Thoracic aorta (tissue), 2 donors: ENCODE measurements at regions not wholly inside any gene's neighbourhood (a gene's known extent, or its start where the extent isn't known, plus 50 kb on each side); places are given as distances from the start of the nearest gene placed in this dataset.

Experiments used
- ATAC-seq: fragments of 150-250 bp; one replicate; pipeline ENCODE4 v1.8.0; 2017; ENCODE audit warnings: low read depth; ENCODE audit not compliant: insufficient number of reproducible peaks, low FRiP score
- DNase-seq: peaks from one replicate; pipeline ENCODE4 v3.0.0-alpha.2; 2020; ENCODE audit warnings: low spot score
- H3K27ac ChIP-seq, 2 donors: fragments of 200-600 bp; sonication (generic); 1 replicate in 1 of 2; 2 replicates in 1 of 2; pipeline ENCODE4 v1.5.1; 2016; ENCODE audit warnings: mild to moderate bottlenecking in 2 of 2, moderate library complexity in 2 of 2
- H3K27me3 ChIP-seq: fragments of 200-600 bp; sonication (generic); replicated peaks from 2 replicates; pipeline ENCODE4 v1.6.0; 2016; ENCODE audit warnings: mild to moderate bottlenecking; ENCODE audit not compliant: insufficient read depth
- H3K36me3 ChIP-seq: fragments of 200-600 bp; sonication (generic); one replicate; pipeline ENCODE4 v1.5.1; 2016
- H3K4me1 ChIP-seq, 2 donors: fragments of 200-600 bp; sonication (generic); 1 replicate in 1 of 2; 2 replicates in 1 of 2; pipeline versions ENCODE4 v1.5.1 to v1.6.0; 2016; ENCODE audit warnings: low read depth in 2 of 2, mild to moderate bottlenecking in 1 of 2; ENCODE audit not compliant: control insufficient read depth in 1 of 2
- H3K4me3 ChIP-seq: fragments of 200-600 bp; sonication (generic); 2 replicates; pipeline ENCODE4 v1.5.1; 2016; ENCODE audit warnings: mild to moderate bottlenecking
- H3K9me3 ChIP-seq: fragments of 200-600 bp; sonication (generic); 2 replicates; pipeline ENCODE4 v1.5.1; 2016
- TF ChIP-seq, protein P1 (sequence below): fragments of 200-600 bp; sonication (generic); IDR thresholded peaks from one replicate; pipeline ENCODE4 v1.5.1; 2019; ENCODE audit warnings: antibody characterized with exemption

DNA sequence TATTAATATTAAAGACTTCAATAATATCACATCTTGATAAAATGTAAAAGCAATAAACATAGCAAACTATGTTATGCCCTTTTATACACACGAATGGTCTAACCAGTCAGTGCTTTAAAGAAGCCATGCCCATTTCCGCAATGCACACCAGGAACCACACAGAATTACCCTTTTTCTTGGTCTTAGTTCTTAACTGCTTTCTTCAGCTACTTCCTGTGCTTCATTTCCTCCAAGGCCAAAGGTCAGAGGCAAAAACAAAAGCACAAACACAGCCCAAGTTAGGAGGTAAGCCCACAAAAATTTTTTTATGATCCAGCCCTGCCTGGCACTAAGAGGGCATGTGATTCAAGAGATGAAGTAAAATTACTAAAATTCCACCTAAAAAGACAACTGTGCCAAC lies 267.2 kb downstream of the FBXO15 start:
- Histone ChIP-seq H3K4me1 (no peaks in the 10 kb centered on the region), H3K9me3 (no peaks in the 10 kb centered on the region), H3K27ac (no peak overlapping the region), H3K27me3 (no peaks in the 10 kb centered on the region), H3K4me3 (no peak overlapping the region), H3K36me3 (no peaks in the 10 kb centered on the region)
- DNase-seq (no peak), ATAC-seq (no peak)
- TF ChIP-seq, protein P1, sequence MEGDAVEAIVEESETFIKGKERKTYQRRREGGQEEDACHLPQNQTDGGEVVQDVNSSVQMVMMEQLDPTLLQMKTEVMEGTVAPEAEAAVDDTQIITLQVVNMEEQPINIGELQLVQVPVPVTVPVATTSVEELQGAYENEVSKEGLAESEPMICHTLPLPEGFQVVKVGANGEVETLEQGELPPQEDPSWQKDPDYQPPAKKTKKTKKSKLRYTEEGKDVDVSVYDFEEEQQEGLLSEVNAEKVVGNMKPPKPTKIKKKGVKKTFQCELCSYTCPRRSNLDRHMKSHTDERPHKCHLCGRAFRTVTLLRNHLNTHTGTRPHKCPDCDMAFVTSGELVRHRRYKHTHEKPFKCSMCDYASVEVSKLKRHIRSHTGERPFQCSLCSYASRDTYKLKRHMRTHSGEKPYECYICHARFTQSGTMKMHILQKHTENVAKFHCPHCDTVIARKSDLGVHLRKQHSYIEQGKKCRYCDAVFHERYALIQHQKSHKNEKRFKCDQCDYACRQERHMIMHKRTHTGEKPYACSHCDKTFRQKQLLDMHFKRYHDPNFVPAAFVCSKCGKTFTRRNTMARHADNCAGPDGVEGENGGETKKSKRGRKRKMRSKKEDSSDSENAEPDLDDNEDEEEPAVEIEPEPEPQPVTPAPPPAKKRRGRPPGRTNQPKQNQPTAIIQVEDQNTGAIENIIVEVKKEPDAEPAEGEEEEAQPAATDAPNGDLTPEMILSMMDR, result no peak

DNA sequence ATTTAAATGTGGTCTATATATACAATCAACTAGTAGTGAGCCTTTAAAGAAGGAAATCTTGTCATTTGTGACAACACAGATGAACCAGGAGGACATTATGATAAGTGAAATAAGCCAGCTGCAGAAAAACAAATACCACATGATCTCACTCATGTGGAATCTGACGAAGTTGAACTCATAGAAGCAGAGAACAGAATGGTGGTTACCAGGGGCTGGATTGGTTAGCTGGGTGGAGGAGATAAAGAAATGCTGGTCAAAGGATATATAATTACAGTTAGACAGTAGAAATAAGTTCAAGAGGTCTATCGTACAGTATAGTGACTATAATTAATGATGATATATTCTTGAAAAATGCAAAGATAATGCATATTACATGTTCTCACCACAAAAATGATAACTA lies 267.9 kb downstream of the FBXO15 start:
- Histone ChIP-seq H3K27me3 (no peaks in the 10 kb centered on the region), H3K27ac (no peak overlapping the region), H3K4me3 (no peak overlapping the region), H3K36me3 (no peaks in the 10 kb centered on the region), H3K9me3 (no peaks in the 10 kb centered on the region), H3K4me1 (no peaks in the 10 kb centered on the region)
- TF ChIP-seq, protein P1, result no peak
- DNase-seq, result no peak
- ATAC-seq, result no peak

DNA sequence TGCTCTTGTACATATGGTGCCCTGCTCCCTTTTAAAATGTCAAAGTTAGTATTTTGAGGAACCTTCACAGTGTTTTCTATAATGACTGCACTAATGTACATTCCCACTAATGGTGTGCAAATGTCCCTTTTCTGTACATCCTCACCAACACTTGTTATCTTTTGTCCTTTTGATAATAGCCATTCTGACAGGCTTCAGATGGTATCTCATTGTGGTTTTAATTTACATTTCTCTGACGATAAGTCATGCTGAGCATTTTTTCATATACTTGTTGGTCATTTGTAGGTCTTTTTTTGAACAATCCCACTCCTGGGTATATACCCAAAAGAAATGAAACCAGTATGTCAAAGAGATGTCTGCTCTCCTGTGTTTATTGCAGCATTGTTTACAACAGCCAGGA lies 268.3 kb downstream of the FBXO15 start:
- DNase-seq, result no peak
- Histone ChIP-seq H3K9me3 (no peaks in the 10 kb centered on the region), H3K27ac (no peak overlapping the region), H3K4me3 (no peak overlapping the region), H3K27me3 (no peaks in the 10 kb centered on the region), H3K4me1 (no peaks in the 10 kb centered on the region), H3K36me3 (no peaks in the 10 kb centered on the region)
- no peak for ATAC-seq
- TF ChIP-seq, protein P1, result no peak

DNA sequence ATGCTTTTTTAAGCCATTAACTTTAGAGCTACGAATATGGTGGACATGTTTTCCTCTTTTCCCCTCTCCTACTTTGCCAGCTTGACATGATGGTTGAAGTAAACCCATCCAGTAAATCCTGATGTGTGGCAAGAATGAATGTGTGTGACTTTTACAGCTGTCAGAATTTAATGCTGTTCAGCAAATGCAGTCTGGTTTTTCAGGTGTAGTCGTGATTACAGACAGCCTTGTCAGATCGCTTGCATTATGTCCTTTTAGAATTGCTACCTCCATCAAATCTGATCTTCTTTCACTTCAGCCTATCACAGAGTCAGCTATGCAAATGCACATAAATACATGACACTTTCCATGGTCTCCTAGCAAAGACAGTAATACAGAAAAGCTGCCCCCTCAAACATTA lies 278.5 kb downstream of the FBXO15 start:
- no peak for DNase-seq
- TF ChIP-seq, protein P1, result no peak
- Histone ChIP-seq H3K4me3 (no peak overlapping the region), H3K27me3 (no peaks in the 10 kb centered on the region), H3K9me3 (no peaks in the 10 kb centered on the region), H3K36me3 (no peaks in the 10 kb centered on the region), H3K27ac (no peak overlapping the region), H3K4me1 (no peaks in the 10 kb centered on the region)
- ATAC-seq, result no peak

DNA sequence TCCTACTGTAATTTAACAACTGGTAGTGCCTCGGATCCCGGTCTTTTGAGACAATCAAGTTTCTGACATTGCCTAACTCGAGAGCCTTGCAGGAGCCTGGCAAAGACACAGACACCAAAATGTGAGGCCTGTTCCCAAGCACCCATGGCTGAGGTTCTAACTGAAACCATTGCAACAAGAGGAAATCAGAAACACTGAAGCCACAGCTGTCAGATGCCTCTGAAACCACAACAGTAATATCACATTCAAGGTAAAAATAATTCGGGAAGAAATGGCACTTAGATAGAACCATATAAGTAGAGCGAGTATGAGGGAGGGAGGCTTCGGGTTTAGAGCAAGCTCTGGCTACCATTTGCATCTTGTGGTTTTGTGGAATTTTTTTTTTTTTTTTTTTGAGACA lies 285.9 kb downstream of the FBXO15 start:
- TF ChIP-seq, protein P1, result no peak

More for the DNA sequence above, 285.9 kb downstream of the FBXO15 start:
- no peaks in the 10 kb centered on the region for H3K36me3 ChIP-seq
- no peaks in the 10 kb centered on the region for H3K27me3 ChIP-seq
- no peak overlapping the region for H3K27ac ChIP-seq
- no peaks in the 10 kb centered on the region for H3K4me1 ChIP-seq
- H3K9me3 ChIP-seq, result no peaks in the 10 kb centered on the region
- DNase-seq (no peak), ATAC-seq (no peak)
- no peak overlapping the region for H3K4me3 ChIP-seq
